ENCODE measurements at regions not wholly inside any gene's neighbourhood (a gene's known extent, or its start where the extent isn't known, plus 50 kb on each side); places are given as distances from the start of the nearest gene placed in this dataset.

DNA sequence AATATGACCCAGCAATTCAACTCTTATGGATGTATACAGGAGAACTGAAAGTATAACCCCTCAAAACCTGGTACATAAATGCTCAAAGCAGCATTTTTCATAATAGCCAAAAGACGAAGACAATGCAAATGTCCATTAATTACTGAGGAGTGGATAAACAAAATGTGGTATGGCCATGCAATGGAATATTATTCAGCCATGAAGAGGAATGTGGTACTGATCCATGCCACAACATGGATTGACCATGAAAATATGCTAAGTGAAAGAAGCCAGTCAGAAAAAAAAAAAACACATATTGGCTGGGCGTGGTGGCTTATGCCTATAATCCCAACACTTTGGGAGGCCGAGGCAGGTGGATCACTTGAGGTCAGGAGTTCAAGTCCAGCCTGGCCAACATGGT is 74.5 kb upstream of the PLS3 start:
- Histone ChIP-seq H3K27ac (no peak overlapping the region), H3K9me3 (no peaks in the 10 kb centered on the region), H3K27me3 (no peaks in the 10 kb centered on the region), H3K4me3 (no peak overlapping the region), H3K36me3 (no peaks in the 10 kb centered on the region), H3K4me1 (no peaks in the 10 kb centered on the region)
- in situ Hi-C loops (cut with MboI; ENCODE audit: low sequenced_read_pairs in 4 of 4): no loop called here
- ATAC-seq: no peak
- TF ChIP-seq, protein P1, sequence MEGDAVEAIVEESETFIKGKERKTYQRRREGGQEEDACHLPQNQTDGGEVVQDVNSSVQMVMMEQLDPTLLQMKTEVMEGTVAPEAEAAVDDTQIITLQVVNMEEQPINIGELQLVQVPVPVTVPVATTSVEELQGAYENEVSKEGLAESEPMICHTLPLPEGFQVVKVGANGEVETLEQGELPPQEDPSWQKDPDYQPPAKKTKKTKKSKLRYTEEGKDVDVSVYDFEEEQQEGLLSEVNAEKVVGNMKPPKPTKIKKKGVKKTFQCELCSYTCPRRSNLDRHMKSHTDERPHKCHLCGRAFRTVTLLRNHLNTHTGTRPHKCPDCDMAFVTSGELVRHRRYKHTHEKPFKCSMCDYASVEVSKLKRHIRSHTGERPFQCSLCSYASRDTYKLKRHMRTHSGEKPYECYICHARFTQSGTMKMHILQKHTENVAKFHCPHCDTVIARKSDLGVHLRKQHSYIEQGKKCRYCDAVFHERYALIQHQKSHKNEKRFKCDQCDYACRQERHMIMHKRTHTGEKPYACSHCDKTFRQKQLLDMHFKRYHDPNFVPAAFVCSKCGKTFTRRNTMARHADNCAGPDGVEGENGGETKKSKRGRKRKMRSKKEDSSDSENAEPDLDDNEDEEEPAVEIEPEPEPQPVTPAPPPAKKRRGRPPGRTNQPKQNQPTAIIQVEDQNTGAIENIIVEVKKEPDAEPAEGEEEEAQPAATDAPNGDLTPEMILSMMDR (IDR thresholded peaks at IDR 0.05 in 4 of 5, conservative IDR thresholded peaks at IDR 0.05 in 1 of 5): no peak
- TF ChIP-seq POLR2A (IDR thresholded peaks at IDR 0.05): no peak
- no peak for DNase-seq
- intact Hi-C loops (cut with DNase I; ENCODE audit: low total_unique reads): no loop called here

DNA sequence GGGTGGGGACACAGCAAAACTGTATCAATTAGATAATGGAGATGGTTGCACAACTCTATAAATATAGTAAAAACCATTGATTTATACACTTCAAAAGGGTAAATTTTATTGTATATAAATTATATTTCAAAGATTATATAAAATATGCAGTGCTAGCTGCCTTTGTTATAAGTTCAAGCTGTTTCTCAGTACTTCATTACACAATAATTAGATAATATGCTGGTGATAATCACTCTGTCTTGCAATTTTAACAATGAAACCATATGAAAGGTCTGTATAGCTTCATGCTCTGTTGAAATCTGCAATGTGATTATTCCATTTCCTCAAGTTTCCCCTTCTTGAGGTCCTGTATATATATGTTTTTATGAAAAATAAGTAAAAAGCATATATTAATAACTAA is 73.4 kb upstream of the PLS3 start:
- no peak for ATAC-seq
- intact Hi-C loops (cut with DNase I; ENCODE audit: low total_unique reads): no loop called here
- TF ChIP-seq POLR2A (IDR thresholded peaks at IDR 0.05): no peak
- TF ChIP-seq, protein P1 (IDR thresholded peaks at IDR 0.05 in 4 of 5, conservative IDR thresholded peaks at IDR 0.05 in 1 of 5): no peak

DNA sequence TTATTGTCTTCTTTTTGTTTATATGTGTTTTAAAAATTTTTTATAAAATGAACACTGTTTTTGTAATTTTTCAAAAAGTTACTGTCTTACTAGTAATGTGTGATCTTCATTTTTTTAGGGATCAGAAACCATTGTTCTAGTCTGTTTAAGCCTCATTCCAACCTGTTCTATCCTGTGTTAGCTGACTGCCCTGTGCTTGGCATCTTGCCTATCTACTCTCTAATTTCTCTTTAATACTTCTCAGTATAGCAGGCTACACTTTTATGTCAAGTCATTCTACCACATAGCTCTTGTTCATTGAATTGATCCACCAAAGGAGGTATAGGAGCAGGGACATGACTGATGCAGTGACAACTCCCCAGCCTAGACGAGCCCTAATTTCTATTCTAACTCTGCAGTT is 70.2 kb upstream of the PLS3 start:
- no peak for TF ChIP-seq POLR2A (IDR thresholded peaks at IDR 0.05)
- TF ChIP-seq, protein P1 (IDR thresholded peaks at IDR 0.05 in 4 of 5, conservative IDR thresholded peaks at IDR 0.05 in 1 of 5): no peak
- no peak for DNase-seq
- intact Hi-C loops (cut with DNase I; ENCODE audit: low total_unique reads) (no loop called here), in situ Hi-C loops (cut with MboI; ENCODE audit: low sequenced_read_pairs in 4 of 4) (no loop called here)
- H3K27me3 ChIP-seq: no peaks in the 10 kb centered on the region
- H3K9me3 ChIP-seq: no peaks in the 10 kb centered on the region
- no peak overlapping the region for H3K4me3 ChIP-seq
- H3K4me1 ChIP-seq: peaks cover 0 to 3% of the 10 kb centered on the region in 2 donors
- no peaks in the 10 kb centered on the region for H3K36me3 ChIP-seq
- ATAC-seq: no peak
- no peak overlapping the region for H3K27ac ChIP-seq

More for the DNA sequence above, 73.4 kb upstream of the PLS3 start:
- H3K27me3 ChIP-seq: no peaks in the 10 kb centered on the region
- in situ Hi-C loops (cut with MboI; ENCODE audit: low sequenced_read_pairs in 4 of 4): no loop called here
- no peak overlapping the region for H3K27ac ChIP-seq
- no peak for DNase-seq
- H3K4me1 ChIP-seq: no peaks in the 10 kb centered on the region
- H3K36me3 ChIP-seq: no peaks in the 10 kb centered on the region
- H3K4me3 ChIP-seq: no peak overlapping the region
- H3K9me3 ChIP-seq: no peaks in the 10 kb centered on the region

DNA sequence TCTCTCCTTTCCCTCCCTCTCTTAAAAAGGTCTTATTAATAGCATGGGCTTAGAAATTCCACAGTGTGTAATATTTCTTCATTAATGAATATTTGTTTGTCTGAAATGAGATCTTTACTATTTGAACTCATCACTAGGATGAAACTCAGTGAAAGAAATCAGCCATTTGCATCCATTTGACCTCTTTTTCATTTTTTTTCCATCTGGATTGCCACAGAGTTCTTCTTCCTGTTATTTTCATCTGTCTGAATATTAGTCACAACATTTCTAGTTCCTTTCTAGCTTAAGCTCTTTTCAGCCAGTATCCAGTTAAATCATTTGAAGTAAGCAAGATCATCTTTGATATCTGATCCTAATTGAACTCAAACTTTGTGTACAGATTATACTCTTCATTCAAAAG is 69.2 kb upstream of the PLS3 start:
- peak overlapping the region in 3 of 4 donors; percentile 7 to 64 (median 58) for H3K27ac ChIP-seq

More for the DNA sequence above, 69.2 kb upstream of the PLS3 start:
- H3K36me3 ChIP-seq: no peaks in the 10 kb centered on the region
- no peak for TF ChIP-seq POLR2A (IDR thresholded peaks at IDR 0.05)
- TF ChIP-seq, protein P1 (IDR thresholded peaks at IDR 0.05 in 4 of 5, conservative IDR thresholded peaks at IDR 0.05 in 1 of 5): no peak
- peaks cover 0 to 3% of the 10 kb centered on the region in 2 donors for H3K4me1 ChIP-seq
- ATAC-seq (no peak), DNase-seq (no peak)
- no peaks in the 10 kb centered on the region for H3K9me3 ChIP-seq
- no peaks in the 10 kb centered on the region for H3K27me3 ChIP-seq
- in situ Hi-C loops (cut with MboI; ENCODE audit: low sequenced_read_pairs in 4 of 4): no loop called here
- no peak overlapping the region for H3K4me3 ChIP-seq
- intact Hi-C loops (cut with DNase I; ENCODE audit: low total_unique reads): no loop called here
